ENCODE measurements at regions not wholly inside any gene's neighbourhood (a gene's known extent, or its start where the extent isn't known, plus 50 kb on each side); places are given as distances from the start of the nearest gene placed in this dataset.

DNA sequence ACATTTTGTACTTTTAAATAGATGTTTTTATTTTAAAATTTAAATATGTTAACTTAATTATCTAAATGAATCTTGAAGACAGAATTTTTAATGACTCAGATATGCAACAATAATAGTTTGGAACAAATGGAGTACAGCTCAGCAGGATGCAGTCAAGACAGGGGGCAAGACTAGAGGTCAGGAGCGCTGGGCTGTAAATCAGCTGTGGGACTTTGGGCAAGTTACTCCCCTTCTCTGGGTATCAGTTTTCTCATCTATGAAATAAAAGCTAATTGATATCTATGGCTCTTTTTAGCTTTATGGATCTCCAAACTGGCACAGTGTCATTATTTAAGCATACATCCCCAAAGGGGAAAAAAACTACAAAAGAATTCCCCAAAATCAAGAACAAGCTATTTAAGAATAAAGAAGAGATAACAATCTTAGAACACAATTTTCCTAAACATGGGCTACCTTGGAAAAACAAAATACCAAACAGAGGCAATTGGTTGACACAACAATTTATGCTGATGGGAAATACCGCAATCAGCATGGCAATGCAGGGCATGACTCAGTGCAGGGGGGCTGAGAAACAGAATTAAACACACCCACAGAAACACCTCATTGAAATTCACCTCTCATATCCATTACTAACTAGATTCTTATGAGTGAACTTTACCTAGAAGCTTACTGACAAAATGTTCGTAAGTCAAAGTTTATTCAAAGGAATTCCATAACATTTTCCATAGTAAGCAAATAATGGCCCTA is 188.2 kb downstream of the SIM1 start:
- no peak for DNase-seq (ENCODE audit: low spot score in 2 of 2)
- no peak for ATAC-seq
- Mint-ChIP-seq H3K36me3 (no peaks in the 10 kb centered on the region), H3K9me3 (no peaks in the 10 kb centered on the region), H3K27ac (no peak overlapping the region)

- Mint-ChIP-seq H3K9me3 (no peaks in the 10 kb centered on the region), H3K36me3 (no peaks in the 10 kb centered on the region), H3K27ac (no peak overlapping the region)
- DNase-seq (ENCODE audit: low spot score in 2 of 2) = no peak
- ATAC-seq = no peak
Observed at GRCh38 chr6:100274147-100274546, 190.6 kb downstream of the SIM1 start.

DNA sequence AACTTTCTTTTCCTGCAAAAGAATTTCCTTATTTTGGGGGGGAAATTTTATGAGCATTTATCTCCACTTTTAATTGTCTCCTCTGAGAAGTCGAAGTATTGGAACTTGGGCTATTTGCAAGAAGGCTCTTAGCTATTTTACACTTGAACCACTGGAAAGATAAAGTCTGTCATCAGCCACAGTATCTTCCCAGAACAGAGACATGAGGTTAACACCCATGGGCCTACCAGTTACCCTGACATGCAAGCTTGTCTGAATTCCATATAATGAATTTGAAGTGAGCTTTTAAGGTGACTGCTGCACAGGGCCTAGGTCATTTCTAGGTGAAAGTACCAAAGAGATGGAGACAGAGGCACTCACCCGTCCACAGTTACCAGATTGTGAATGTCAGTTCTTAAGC is 193.1 kb downstream of the SIM1 start:
- Mint-ChIP-seq H3K27ac (no peak overlapping the region), H3K36me3 (no peaks in the 10 kb centered on the region), H3K9me3 (peaks cover 0 to 4% of the 10 kb centered on the region in 2 donors)
- ATAC-seq (no peak), DNase-seq (ENCODE audit: low spot score in 2 of 2) (no peak)

DNA sequence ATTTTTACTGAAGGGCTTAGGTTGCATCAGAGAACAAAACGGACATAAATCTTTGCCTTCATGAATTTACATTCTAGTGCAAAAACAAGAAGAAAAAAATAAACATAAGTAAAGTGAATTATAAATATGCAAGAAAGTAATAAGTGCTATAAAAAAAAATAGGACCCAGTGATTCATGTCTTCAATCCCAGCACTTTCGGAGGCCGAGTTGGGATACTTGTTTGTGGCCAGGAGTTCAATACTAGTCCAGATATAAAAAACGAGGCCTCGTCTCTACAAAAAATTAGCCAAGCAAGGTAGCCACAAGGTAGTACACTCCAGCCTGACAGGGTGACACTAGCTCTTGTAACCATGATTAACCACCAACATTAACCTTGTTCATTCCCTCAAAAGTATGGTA is 193.5 kb downstream of the SIM1 start:
- ATAC-seq (no peak), DNase-seq (ENCODE audit: low spot score in 2 of 2) (no peak)
- Mint-ChIP-seq H3K36me3 (no peaks in the 10 kb centered on the region), H3K27ac (no peak overlapping the region), H3K9me3 (peaks cover 0 to 4% of the 10 kb centered on the region in 2 donors)

GRCh38 chr6:100269189-100269588 is 195.5 kb downstream of the SIM1 start:
- Mint-ChIP-seq H3K27ac (no peak overlapping the region), H3K36me3 (no peaks in the 10 kb centered on the region), H3K9me3 (peaks cover 0 to 4% of the 10 kb centered on the region in 2 donors)
- DNase-seq (ENCODE audit: low spot score in 2 of 2) = no peak
- ATAC-seq = no peak

DNA sequence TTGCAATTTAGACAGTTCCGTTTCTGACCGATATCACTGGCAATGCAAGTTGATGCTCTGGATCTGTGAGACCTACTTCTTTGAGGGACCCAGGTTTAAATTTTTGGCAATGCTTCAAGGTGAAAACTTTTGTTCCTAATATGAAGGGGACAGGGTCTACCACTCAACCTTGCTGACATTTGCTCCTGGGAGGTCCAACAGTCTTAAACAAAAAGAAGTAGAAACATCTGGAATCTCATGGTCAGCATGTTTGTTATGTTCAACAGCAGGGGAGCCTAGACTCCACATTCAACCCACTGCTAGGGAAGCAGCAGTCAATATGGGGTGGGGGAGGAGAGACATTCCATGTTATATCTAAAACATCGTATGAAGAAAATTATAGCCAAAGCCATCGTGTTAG is 196.4 kb downstream of the SIM1 start:
- ATAC-seq (no peak), DNase-seq (ENCODE audit: low spot score in 2 of 2) (no peak)
- Mint-ChIP-seq H3K36me3 (no peaks in the 10 kb centered on the region), H3K27ac (no peak overlapping the region), H3K9me3 (peaks cover 0 to 4% of the 10 kb centered on the region in 2 donors)

DNA sequence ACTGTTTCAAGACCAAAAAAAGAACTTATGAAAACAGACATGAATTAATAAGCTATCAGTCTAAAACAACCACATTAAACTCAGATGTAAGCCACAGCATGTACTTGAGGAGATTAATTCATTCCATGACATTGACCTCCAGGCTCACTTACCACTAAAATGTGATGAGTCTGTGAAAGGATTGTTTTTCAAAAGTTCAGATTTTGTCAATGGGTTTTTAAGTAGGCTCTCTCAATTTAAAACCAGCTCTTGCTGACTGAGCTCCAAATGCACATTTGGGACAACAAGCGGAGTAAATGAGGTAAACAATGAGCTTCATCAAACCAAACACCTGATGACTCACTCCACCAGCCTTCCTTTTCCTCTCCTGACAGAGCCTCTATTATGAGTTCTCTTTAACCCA is 197.0 kb downstream of the SIM1 start:
- Mint-ChIP-seq H3K9me3 (peaks cover 0 to 4% of the 10 kb centered on the region in 2 donors), H3K36me3 (no peaks in the 10 kb centered on the region), H3K27ac (no peak overlapping the region)
- DNase-seq (ENCODE audit: low spot score in 2 of 2) (no peak), ATAC-seq (no peak)

- DNase-seq (ENCODE audit: low spot score in 2 of 2) (no peak), ATAC-seq (no peak)
- Mint-ChIP-seq H3K9me3 (peaks cover 0 to 4% of the 10 kb centered on the region in 2 donors), H3K36me3 (no peaks in the 10 kb centered on the region), H3K27ac (no peak overlapping the region)
Observed at GRCh38 chr6:100266494-100267401, 198.0 kb downstream of the SIM1 start.

GRCh38 chr6:100262086-100262485 is 202.6 kb downstream of the SIM1 start:
- no peak for ATAC-seq
- no peak overlapping the region for H3K27ac Mint-ChIP-seq
- H3K36me3 Mint-ChIP-seq = no peaks in the 10 kb centered on the region
- H3K9me3 Mint-ChIP-seq = no peaks in the 10 kb centered on the region
- DNase-seq (ENCODE audit: low spot score in 2 of 2) = no peak

GRCh38 chr6:100261486-100261885 is 203.2 kb downstream of the SIM1 start:
- H3K36me3 Mint-ChIP-seq = no peaks in the 10 kb centered on the region
- no peak for ATAC-seq
- H3K9me3 Mint-ChIP-seq = no peaks in the 10 kb centered on the region
- DNase-seq (ENCODE audit: low spot score in 2 of 2) = no peak
- no peak overlapping the region for H3K27ac Mint-ChIP-seq

DNA sequence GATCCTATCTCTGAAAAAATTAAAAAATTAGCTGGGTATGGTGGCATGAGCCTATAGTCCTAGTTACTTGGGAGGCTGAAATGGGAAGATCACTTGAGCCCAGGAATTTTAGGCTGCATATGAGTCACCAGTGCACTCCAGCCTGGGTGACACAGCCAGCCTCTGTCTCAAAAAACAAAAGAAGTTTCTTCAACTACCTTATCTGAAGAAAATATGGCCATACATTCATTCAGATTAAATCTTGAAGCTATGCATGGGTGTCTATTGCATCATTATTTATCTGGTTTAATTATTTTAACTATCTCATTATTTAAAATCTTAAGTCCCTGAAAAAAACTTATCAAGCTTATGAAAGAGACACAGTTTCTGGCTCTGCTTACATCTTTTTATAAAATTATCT is 204.1 kb downstream of the SIM1 start:
- no peak for DNase-seq (ENCODE audit: low spot score in 2 of 2)
- Mint-ChIP-seq H3K9me3 (no peaks in the 10 kb centered on the region), H3K36me3 (no peaks in the 10 kb centered on the region), H3K27ac (no peak overlapping the region)
- no peak for ATAC-seq

- Mint-ChIP-seq H3K36me3 (no peaks in the 10 kb centered on the region), H3K9me3 (no peaks in the 10 kb centered on the region), H3K27ac (no peak overlapping the region)
- ATAC-seq (no peak), DNase-seq (ENCODE audit: low spot score in 2 of 2) (no peak)
Observed at GRCh38 chr6:100259865-100260264, 204.9 kb downstream of the SIM1 start.

- DNase-seq (ENCODE audit: low spot score in 2 of 2) (no peak), ATAC-seq (no peak)
- Mint-ChIP-seq H3K9me3 (no peaks in the 10 kb centered on the region), H3K27ac (no peak overlapping the region), H3K36me3 (no peaks in the 10 kb centered on the region)
Observed at GRCh38 chr6:100258752-100259151, 206.0 kb downstream of the SIM1 start.

DNA sequence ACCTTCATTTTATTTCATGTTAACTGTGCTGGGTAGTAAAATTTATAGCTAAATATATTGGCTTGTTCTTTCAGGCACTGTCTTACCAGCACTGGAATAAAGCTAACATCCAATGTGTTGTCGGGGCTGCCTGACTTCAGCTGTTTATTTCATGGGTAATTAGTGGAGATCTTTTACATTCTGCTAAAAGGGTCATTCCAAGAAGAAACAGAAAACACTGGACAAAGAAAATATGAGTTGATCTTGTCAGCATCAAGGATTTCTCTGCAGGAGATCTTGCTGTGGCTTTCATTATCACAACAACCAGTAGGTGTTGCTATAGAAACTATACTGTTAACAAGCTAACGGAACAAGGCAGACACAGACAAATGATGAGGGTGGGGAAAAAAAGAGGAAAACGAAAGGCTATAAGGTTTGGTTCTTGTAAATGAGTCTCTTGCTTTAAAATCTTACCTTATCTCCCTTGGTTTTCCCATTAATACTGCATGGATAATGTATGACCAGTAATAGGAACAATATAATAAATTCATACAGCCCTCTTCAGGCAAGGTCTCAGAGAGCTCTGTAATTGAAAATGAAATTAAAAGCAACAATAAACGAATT is 206.8 kb downstream of the SIM1 start:
- Mint-ChIP-seq H3K36me3 (no peaks in the 10 kb centered on the region), H3K27ac (no peak overlapping the region), H3K9me3 (no peaks in the 10 kb centered on the region)
- ATAC-seq (no peak), DNase-seq (ENCODE audit: low spot score in 2 of 2) (no peak)

DNA sequence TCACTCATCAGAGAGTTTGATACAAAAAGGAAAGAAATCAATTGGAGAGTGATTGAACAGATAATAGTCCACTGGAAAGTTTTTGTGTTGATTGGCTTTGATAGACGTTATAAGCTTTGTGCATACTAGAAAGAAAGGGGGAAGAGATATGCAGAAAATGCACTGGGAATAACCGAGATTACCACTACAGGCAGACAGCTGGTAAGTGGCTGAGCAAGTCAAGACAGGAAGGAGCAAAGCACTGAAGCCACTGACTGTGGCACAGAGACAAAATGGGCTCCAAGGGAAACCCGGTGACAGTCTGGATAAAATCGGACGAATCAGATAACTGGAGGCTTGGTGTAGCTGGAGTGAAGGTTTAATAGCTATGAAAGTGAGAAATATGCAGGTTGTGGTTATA is 209.0 kb downstream of the SIM1 start:
- no peaks in the 10 kb centered on the region for H3K36me3 Mint-ChIP-seq
- ATAC-seq = no peak
- no peak overlapping the region for H3K27ac Mint-ChIP-seq
- DNase-seq (ENCODE audit: low spot score in 2 of 2) = no peak
- H3K9me3 Mint-ChIP-seq = no peaks in the 10 kb centered on the region

DNA sequence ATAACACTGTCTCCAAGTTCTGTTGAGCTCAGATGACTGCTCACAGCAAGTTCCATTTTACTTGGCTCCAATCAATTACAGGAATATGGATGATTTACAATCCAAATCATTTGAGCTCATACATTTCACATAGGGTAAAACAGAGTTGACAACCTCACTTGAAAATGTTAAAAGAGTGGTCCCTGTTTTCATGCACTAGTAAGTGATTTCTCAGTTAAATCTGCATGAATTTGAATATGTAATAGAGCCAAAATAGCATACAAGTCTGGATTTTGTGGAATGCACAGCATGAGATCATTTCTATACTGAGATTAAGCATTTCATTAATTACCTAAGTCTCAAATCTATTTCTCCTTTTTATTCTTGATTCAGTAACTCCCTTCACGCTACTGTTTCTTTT is 217.6 kb downstream of the SIM1 start:
- Mint-ChIP-seq H3K27ac (no peak overlapping the region), H3K9me3 (no peaks in the 10 kb centered on the region), H3K36me3 (no peaks in the 10 kb centered on the region)
- ATAC-seq (no peak), DNase-seq (ENCODE audit: low spot score in 2 of 2) (no peak)

- Mint-ChIP-seq H3K36me3 (no peaks in the 10 kb centered on the region), H3K9me3 (no peaks in the 10 kb centered on the region), H3K27ac (no peak overlapping the region)
- ATAC-seq (no peak), DNase-seq (ENCODE audit: low spot score in 2 of 2) (no peak)
Observed at GRCh38 chr6:100246206-100246605, 218.5 kb downstream of the SIM1 start.
